DND-41 (cell line): ENCODE measurements at regions not wholly inside any gene's neighbourhood (a gene's known extent, or its start where the extent isn't known, plus 50 kb on each side); places are given as distances from the start of the nearest gene placed in this dataset.

Source experiments
- ATAC-seq: fragments of 200-7000 bp; cut with Tn5 transposase; 3 replicates; pipeline ENCODE4 v1.9.1; 2021; ENCODE audit warnings: low read depth; ENCODE audit not compliant: insufficient read depth
- DNase-seq: peaks from one replicate; pipeline ENCODE4 v3.0.0-alpha.2; 2020
- H2AFZ ChIP-seq: 2 replicates; pipeline ENCODE4 v1.6.0; 2012; ENCODE audit warnings: low read depth, low read length
- H3K27ac ChIP-seq: 2 replicates; pipeline ENCODE4 v1.5.1; 2012; ENCODE audit warnings: low read length, inconsistent platforms
- H3K27me3 ChIP-seq: fragments of 200-600 bp; sonication (generic); 2 replicates; pipeline ENCODE4 v1.6.0; 2012; ENCODE audit warnings: low read length, mild to moderate bottlenecking, inconsistent platforms; ENCODE audit not compliant: insufficient read depth, poor library complexity
- H3K36me3 ChIP-seq: 2 replicates; pipeline ENCODE4 v1.5.1; 2012; ENCODE audit warnings: low read length, inconsistent platforms; ENCODE audit not compliant: insufficient read depth
- H3K4me1 ChIP-seq: 2 replicates; pipeline ENCODE4 v1.5.1; 2012; ENCODE audit warnings: mild to moderate bottlenecking, low read length; ENCODE audit not compliant: insufficient read depth
- H3K4me2 ChIP-seq: 2 replicates; pipeline ENCODE4 v1.6.0; 2012; ENCODE audit warnings: mild to moderate bottlenecking, moderate library complexity, low read length, inconsistent platforms; ENCODE audit not compliant: insufficient read depth
- H3K4me3 ChIP-seq, 2 experiments: fragments of 200-600 bp in 1 of 2; shearing (Covaris generic) in 1 of 2; 2 replicates each; pipeline ENCODE4 v1.5.1; 2012 to 2016; ENCODE audit warnings: inconsistent platforms in 2 of 2, low read length in 2 of 2, mild to moderate bottlenecking in 2 of 2, low read depth in 1 of 2, moderate library complexity in 1 of 2
- H3K79me2 ChIP-seq: 2 replicates; pipeline ENCODE4 v1.6.0; 2012; ENCODE audit warnings: low read length, inconsistent platforms; ENCODE audit not compliant: insufficient read depth
- H3K9ac ChIP-seq: 2 replicates; pipeline ENCODE4 v1.6.0; 2012; ENCODE audit warnings: low read depth, mild to moderate bottlenecking, inconsistent platforms, low read length, moderate library complexity
- H3K9me3 ChIP-seq: 2 replicates; pipeline ENCODE4 v1.5.1; 2012; ENCODE audit warnings: low read length, moderate library complexity, mild to moderate bottlenecking, inconsistent platforms; ENCODE audit not compliant: insufficient read depth, severe bottlenecking
- H4K20me1 ChIP-seq: 2 replicates; pipeline ENCODE4 v1.6.0; 2012; ENCODE audit warnings: low read length; ENCODE audit not compliant: insufficient read depth
- CTCF ChIP-seq: IDR thresholded peaks from 2 replicates; pipeline ENCODE4 v1.5.1; 2012; ENCODE audit warnings: borderline replicate concordance, low read length, moderate library complexity, mild to moderate bottlenecking; ENCODE audit not compliant: poor library complexity, severe bottlenecking; ENCODE audit errors: extremely low read depth
- EZH2 ChIP-seq: IDR thresholded peaks from 3 replicates; pipeline ENCODE4 v1.6.1; 2012; ENCODE audit warnings: borderline replicate concordance, low read depth, mild to moderate bottlenecking, moderate library complexity, low read length, inconsistent platforms; ENCODE audit not compliant: severe bottlenecking

GRCh38 chr3:20700714-20701113, 514.7 kb upstream of the SGO1 start:
- no peak for TF ChIP-seq CTCF
- no peak for TF ChIP-seq EZH2
- Histone ChIP-seq H3K36me3 (no peaks in the 10 kb centered on the region), H3K79me2 (no peaks in the 10 kb centered on the region), H3K27me3 (no peaks in the 10 kb centered on the region), H3K27ac (no peak overlapping the region), H3K4me2 (no peak overlapping the region), H3K9me3 (no peaks in the 10 kb centered on the region), H3K9ac (no peak overlapping the region), H3K4me3 (no peak overlapping the region), H2AFZ (no peak overlapping the region), H3K4me1 (no peaks in the 10 kb centered on the region), H4K20me1 (no peaks in the 10 kb centered on the region)
- ATAC-seq (no peak), DNase-seq (no peak)

- Histone ChIP-seq H3K4me3 (no peak overlapping the region), H3K36me3 (no peaks in the 10 kb centered on the region), H3K79me2 (no peaks in the 10 kb centered on the region), H3K27ac (no peak overlapping the region), H3K27me3 (no peaks in the 10 kb centered on the region), H3K9me3 (no peaks in the 10 kb centered on the region), H3K4me2 (no peak overlapping the region), H3K9ac (no peak overlapping the region), H3K4me1 (no peaks in the 10 kb centered on the region), H2AFZ (no peak overlapping the region), H4K20me1 (no peaks in the 10 kb centered on the region)
- no peak for TF ChIP-seq EZH2
- no peak for TF ChIP-seq CTCF
- DNase-seq, result no peak
- ATAC-seq, result no peak
Measured at GRCh38 chr3:20698896-20699295, 512.9 kb upstream of the SGO1 start.

GRCh38 chr3:20696388-20697150, 510.6 kb upstream of the SGO1 start:
- Histone ChIP-seq H3K9me3 (no peaks in the 10 kb centered on the region), H3K9ac (no peak overlapping the region), H3K4me1 (no peaks in the 10 kb centered on the region), H3K36me3 (no peaks in the 10 kb centered on the region), H4K20me1 (no peaks in the 10 kb centered on the region), H3K27me3 (no peaks in the 10 kb centered on the region), H3K27ac (no peak overlapping the region), H3K4me3 (no peak overlapping the region), H3K4me2 (no peak overlapping the region), H3K79me2 (no peaks in the 10 kb centered on the region), H2AFZ (no peak overlapping the region)
- DNase-seq (no peak), ATAC-seq (no peak)
- TF ChIP-seq EZH2 (no peak), CTCF (no peak)
